HCT116 (cell line): ENCODE measurements at regions not wholly inside any gene's neighbourhood (a gene's known extent, or its start where the extent isn't known, plus 50 kb on each side); places are given as distances from the start of the nearest gene placed in this dataset.

ENCODE experiments used
- EZH2 ChIP-seq: fragments of 200-600 bp; sonication (generic); IDR thresholded peaks from 2 replicates; pipeline ENCODE4 v1.6.1; 2017; ENCODE audit warnings: antibody characterized with exemption, mixed run types
- POLR2AphosphoS5 ChIP-seq: IDR thresholded peaks from 2 replicates; pipeline ENCODE4 v1.6.1; 2011; ENCODE audit warnings: mild to moderate bottlenecking, low read depth, low read length, moderate library complexity
- REST ChIP-seq: IDR thresholded peaks from 2 replicates; pipeline ENCODE4 v1.6.1; 2012; ENCODE audit warnings: low read depth
- SIN3A ChIP-seq: IDR thresholded peaks from 2 replicates; pipeline ENCODE4 v1.6.1; 2012; ENCODE audit warnings: low read depth

- no peak for TF ChIP-seq REST
- TF ChIP-seq SIN3A: no peak
- no peak for TF ChIP-seq EZH2
- TF ChIP-seq POLR2AphosphoS5: no peak
Measured at GRCh38 chr6:3906846-3907151, 57.6 kb downstream of the FAM50B start.
